Activated CD8-positive, alpha-beta memory T cell treated with anti-CD3 and anti-CD28 coated beads for 4 hours (primary cell): ENCODE measurements at regions not wholly inside any gene's neighbourhood (a gene's known extent, or its start where the extent isn't known, plus 50 kb on each side); places are given as distances from the start of the nearest gene placed in this dataset.

Experiments
- DNase-seq, 2 donors: peaks; one replicate each; pipeline ENCODE4 v3.0.0-alpha.2; 2020; ENCODE audit warnings: low read depth in 2 of 2

DNA sequence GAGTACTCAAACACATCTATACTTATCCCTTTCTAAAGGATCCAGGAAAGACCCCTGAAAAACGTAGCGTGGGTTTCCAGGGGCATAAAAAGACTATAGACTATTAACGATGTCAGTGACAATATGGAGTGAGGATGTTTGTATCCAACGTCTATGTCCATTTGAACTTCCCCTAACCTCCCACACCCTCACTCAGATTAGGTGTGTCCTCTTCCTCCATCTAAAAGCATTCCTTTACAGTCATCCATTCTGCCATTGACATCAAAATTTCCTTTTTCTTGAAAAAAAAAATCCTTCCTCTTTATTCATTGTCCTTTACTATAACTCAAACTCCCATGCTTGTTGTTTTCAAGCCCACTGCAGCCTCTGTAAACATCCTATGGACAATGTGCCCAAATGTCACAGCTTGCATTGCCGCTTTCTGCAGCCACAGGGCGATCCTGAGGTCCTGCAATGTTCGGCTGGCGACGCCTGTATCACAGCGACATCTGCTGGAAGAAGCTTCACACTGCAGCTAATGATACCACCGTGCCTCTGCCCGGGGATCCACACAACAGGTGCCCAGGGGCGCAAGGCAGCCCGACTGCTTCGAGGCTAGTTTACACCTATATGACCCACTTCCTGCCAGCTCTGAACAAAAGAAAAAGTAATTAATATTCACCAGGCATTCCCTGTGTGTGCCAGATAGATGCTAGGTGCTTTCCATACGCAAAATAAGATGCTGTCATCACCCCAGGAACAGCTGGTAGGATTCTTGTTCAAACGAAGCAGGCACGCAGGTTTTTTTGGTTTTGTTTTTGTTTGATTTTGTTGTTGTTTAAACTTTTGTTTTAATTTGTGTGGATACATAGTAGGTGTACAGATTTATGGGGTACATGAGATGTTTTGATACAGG is 267.9 kb upstream of the GHITM start:
- DNase-seq = peak in 1 of 2 donors; percentile 11

DNA sequence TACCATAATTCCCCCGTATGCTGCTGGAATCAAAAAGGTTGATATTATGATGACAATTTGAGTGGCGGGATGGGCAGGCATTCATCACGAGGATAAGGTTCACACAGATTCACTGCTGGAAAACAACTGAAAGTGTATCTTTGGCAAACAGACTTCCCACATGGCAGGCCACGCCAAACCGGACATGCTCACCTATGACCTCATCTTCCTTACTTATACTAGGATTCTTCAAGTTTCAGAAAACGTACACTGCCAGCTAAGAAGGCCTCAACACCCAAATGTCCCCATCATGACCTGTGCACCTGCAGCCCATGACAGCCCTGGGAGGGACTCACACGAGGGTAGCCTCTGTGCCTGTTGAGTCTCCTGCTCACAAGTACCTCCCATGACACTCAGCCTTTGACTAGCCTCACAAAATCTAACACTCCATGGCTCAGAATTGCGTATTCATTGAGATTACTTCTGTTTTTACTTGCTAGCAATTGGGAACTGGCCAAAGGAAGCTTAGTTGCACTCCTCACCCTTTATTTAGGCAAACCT is 259.0 kb upstream of the GHITM start:
- DNase-seq = no peak

GRCh38 chr10:83881661-83882060 is 257.6 kb upstream of the GHITM start:
- DNase-seq = no peak

DNA sequence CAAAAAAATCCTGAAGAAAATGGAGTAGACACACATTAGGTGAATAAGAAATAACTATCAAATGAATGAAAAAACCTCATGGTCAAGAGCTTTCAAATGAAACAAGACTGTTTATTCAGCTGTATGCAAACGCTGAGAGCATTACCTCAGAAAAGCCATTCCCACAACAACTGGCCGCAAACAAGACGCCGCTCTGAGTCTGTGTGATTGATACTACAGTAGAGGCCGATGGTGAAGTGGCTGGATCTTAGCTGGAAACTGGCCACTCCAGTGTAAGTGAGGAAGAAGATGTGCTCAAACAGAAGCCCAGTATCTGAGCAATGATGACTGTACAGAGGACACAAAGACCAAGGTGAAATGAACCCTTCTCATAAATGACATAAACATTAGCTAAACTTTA is 252.4 kb upstream of the GHITM start:
- DNase-seq = no peak

DNA sequence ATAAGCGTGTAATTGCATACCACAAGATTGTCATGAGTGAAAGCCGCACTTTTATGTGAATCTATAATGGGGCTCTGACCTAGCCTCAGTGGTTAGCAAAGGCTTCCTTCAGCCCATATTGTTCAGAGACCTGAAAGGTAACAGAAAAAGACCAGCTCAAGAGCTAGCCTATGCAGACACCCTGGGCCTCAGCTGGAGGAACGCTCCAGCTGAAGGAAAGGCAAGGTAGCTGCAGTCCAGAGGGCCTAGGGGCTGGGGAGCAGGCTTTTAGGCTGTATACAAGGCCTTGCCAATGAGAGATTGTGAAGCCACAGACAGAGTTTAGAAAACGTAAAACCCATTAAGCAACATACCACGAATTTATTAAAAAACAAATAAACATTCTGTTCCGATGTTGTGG is 246.6 kb upstream of the GHITM start:
- no peak for DNase-seq

GRCh38 chr10:83896219-83896618 is 243.1 kb upstream of the GHITM start:
- no peak for DNase-seq

DNA sequence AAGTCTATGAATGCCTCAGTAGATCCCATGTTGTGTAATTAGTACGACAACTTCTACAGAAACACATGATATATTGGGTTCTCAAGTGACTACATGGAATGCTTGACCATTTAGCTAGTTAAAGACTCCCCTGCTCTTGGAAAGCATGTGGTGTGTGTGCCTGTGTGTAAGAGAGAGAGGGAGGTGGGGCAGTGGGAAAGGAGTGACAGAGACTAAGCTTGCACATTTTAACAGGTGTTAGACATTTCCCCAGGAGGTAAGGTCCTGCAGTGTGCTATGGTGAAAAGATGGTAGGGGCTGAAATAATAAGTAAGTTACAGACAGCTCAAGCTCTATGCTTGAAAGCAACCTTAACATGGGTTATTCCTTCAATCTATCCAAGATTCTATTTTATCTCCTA is 241.7 kb upstream of the GHITM start:
- DNase-seq = no peak

DNA sequence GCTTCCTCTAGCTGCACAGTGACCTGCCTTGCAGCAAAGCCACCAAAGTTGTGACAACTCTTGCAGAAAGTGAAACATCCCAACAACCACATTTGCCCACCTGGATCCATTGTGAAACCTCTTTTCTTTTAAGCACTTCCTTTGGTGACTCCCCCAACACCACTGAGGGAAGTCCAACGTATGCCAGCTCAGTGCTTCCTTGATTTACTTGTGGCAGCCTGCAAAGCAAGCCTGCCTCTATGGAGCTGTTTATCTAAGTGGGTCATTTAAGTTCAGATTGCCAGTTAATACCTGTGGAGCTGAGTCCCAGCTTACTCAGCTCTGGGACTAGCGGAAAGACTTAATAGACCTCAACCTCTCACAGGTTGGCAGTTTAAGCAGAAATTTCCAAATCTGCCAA is 230.8 kb upstream of the GHITM start:
- DNase-seq = no peak

- DNase-seq = no peak
Observed at GRCh38 chr10:83909001-83909400, 230.3 kb upstream of the GHITM start.

- no peak for DNase-seq
Observed at GRCh38 chr10:83915801-83916200, 223.5 kb upstream of the GHITM start.

DNA sequence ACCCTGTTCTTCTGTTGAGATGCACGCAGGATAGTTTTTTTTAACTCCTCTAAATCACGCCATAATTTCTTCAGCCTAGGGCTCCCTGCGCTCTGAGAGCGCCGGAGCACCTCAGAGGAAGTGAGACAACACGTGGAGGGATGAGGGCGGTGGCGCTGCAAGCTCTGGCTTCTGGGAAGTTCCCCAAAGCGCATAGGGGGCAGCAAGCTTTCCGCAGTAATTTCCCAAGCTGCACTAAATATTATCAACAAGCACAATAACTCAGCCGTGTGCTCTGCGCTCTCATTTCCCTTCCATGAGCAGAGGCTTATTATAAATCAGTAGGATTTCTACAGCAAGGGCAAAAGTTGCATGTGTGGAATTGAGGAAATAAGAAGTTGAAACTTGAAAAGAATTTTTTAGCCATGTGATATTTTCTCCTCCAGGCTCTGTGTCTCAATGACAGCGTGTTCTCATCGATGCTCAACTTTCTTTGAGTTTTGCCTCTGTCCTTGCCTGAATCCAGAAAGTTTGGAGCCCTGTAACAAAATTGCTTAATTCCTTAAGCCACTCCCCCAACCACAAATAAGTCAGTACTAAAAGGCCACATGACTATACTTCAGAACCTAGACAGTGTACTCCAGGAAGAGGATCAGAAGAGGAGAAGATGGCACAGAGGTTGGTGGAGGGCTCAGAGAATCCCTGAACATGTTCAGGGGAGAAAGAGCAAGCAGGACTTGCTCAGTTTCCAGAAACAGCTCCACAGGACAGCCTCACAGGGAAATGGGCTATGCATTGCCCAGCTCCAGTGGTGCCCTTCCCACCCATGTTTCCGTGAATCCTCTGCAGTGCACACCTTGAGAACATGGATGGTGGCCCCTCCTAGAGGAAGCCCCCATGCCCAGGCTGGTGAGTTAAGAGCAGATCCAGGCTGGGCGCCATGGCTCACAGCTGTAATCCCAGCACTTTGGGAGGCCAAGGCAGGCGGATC is 221.5 kb upstream of the GHITM start:
- no peak for DNase-seq

- DNase-seq = no peak
Observed at GRCh38 chr10:83919187-83919586, 220.1 kb upstream of the GHITM start.

DNA sequence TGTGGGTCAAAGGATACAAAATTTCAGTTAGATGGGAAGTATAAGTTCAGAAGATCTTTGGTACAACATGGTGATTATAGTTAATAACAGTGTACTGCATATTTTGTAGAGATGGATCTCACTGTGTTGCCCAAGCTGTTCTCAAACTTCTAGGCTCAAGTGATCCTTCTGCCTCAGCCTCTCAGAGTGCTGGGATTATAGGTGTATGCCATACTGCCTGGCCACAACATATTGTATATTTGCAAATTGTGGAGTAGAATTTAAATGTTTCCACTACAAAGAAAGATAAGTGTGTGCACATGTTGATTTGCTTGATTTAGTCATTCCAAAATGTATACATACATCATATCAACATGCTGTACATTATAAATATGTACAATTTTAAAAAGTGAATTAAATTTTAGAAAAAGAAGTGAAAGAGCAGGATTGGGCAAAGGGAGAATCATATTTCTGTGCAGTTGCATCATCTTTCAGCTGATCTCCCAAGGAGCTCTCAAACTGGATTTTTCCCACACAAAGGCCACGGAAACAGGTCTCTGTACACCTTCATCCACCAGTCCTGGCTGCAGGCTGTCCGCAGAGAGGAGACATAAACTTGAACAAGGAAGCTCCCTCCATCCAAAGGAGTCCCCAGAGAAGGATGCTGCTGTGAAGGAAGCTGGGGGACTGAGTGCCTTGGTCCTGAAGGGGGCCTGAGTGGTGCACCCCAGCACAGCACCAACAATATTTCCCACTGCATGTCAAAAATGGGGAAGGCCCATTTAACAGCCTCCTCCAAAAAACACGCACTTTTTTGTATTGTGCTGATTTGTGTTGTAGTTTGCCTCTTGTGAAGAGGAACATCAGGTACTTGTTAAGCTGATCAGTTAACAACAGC is 217.1 kb upstream of the GHITM start:
- no peak for DNase-seq

DNA sequence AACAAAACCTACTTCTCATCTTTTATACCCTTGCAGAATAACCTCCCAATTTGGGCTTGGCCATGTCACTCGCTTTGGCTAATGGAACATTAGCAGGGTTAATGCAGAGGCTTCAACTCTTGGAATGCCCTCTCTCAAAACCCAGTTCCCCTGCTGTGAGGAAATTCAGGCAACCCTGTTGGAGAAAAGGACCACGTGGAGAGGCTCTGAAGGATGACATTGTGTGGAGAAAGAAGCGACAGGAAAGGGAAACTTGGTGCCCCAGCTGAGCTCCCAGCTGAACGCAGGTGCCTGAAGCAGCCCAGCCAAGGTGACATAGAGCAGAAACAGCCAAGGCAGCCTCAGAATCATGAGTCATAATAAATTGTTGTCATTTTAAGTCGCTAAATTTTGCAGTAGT is 214.2 kb upstream of the GHITM start:
- no peak for DNase-seq

- no peak for DNase-seq
Observed at GRCh38 chr10:83926606-83927005, 212.7 kb upstream of the GHITM start.

- DNase-seq = no peak
Observed at GRCh38 chr10:83927166-83927565, 212.1 kb upstream of the GHITM start.

GRCh38 chr10:83929399-83929798 is 209.9 kb upstream of the GHITM start:
- no peak for DNase-seq

- no peak for DNase-seq
Observed at GRCh38 chr10:83931669-83932068, 207.6 kb upstream of the GHITM start.

GRCh38 chr10:83932245-83932644 is 207.1 kb upstream of the GHITM start:
- no peak for DNase-seq

GRCh38 chr10:83934062-83934461 is 205.2 kb upstream of the GHITM start:
- no peak for DNase-seq

DNA sequence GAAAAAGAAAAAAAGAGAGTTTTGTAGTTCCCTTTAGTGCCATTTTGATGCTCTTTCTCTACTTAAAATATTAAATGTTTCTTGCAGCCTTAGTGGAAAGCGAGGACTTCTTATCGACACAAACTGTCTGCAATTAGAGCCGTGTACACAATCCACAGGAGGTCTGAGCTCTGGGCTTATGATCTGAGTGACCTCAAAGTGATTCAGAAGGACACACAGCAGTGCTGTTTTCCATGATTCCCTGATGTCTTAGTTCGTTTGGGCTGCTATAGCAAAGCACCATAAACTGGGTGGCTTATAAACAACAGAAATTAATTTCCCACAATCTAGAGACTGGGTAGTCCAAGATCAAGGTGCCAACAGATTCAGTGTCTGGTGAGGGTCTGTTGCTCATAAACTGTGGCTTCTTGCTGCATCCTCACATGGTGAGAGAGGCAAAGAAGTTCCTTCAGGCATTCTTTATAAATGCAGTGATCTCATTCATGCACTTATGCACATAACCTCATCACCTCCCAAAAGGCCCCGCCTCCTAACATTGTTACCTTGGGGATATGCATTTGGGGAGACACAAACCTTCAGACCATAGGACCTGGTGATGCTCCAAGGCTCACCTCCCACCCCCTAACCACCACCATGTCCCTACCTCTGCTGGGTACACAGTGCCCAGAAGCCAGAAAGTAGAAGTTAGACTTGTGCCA is 204.5 kb upstream of the GHITM start:
- no peak for DNase-seq
